ENCODE measurements at regions not wholly inside any gene's neighbourhood (a gene's known extent, or its start where the extent isn't known, plus 50 kb on each side); places are given as distances from the start of the nearest gene placed in this dataset.

DNA sequence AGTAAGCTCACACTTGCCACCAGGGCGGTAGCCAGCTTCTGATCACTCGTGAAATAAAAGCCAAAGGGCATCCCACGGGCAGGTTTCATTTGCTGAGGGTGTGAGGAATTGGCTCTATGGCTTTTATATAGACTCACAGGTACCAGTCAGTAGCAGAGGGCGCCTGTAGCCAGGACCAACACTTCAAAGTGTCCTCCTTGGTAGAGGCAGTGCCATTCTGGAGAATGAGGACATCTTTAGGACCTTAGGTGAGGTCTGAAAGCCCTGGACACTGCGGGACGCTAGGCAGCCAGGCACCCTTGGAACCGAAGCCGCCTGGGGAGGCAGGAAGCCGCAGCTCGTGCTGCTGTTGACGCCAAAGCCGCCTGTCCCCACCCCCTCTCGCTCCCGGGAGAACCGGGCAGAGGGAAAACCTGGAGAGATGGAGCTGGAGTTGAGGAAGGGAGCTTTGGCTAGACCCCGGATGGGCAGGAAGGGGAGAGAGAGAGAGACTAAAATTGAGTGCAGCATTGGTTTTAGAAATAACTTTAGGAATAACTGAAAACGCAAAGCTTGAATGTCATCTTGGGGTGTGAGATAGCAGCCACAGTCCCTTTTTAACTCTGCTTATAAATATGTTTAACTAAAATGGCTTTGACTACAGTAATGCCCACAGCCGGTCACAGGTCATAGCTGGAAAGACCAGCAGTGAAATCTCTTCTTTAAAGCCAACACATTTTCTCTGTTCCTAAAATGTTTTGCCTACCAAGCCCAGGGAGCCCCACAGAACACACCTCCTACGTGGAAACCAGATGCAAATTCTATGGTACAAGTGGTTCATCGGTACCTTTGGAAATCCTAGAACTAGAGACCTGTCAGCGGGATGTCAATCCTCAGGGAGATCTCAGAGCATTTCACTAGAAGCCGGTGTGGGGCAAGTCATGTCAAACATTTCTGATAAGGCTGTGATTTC, 128.5 kb upstream of the CDYL start:
- peak; percentile 43 for TF ChIP-seq POLR2AphosphoS5 (IDR thresholded peaks at IDR 0.05; ENCODE audit: insufficient read depth, low read depth, low read length)
- TF ChIP-seq, protein P1, sequence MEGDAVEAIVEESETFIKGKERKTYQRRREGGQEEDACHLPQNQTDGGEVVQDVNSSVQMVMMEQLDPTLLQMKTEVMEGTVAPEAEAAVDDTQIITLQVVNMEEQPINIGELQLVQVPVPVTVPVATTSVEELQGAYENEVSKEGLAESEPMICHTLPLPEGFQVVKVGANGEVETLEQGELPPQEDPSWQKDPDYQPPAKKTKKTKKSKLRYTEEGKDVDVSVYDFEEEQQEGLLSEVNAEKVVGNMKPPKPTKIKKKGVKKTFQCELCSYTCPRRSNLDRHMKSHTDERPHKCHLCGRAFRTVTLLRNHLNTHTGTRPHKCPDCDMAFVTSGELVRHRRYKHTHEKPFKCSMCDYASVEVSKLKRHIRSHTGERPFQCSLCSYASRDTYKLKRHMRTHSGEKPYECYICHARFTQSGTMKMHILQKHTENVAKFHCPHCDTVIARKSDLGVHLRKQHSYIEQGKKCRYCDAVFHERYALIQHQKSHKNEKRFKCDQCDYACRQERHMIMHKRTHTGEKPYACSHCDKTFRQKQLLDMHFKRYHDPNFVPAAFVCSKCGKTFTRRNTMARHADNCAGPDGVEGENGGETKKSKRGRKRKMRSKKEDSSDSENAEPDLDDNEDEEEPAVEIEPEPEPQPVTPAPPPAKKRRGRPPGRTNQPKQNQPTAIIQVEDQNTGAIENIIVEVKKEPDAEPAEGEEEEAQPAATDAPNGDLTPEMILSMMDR (IDR thresholded peaks at IDR 0.05; ENCODE audit: extremely low read depth in 1 of 2, insufficient read depth in 1 of 2, low read depth in 1 of 2, low read length in 2 of 2), result no peak
- TF ChIP-seq POLR2A (IDR thresholded peaks at IDR 0.05; ENCODE audit: low read depth, low read length), result no peak
- TF ChIP-seq MAX (IDR thresholded peaks at IDR 0.05; ENCODE audit: insufficient read depth, insufficient read length), result peak; percentile 88
- no peak for TF ChIP-seq MYC (IDR thresholded peaks at IDR 0.05; ENCODE audit: low read depth, low read length)
- TF ChIP-seq JUN (IDR thresholded peaks at IDR 0.05; ENCODE audit: borderline replicate concordance, insufficient read depth, insufficient read length, low read depth), result no peak
- no peak for TF ChIP-seq FOS (IDR thresholded peaks at IDR 0.05; ENCODE audit: borderline replicate concordance, insufficient read depth, low read length)
- TF ChIP-seq EZH2 (IDR thresholded peaks at IDR 0.05; ENCODE audit: borderline replicate concordance, low read depth, low read length, severe bottlenecking), result no peak
- TF ChIP-seq GATA2 (IDR thresholded peaks at IDR 0.05; ENCODE audit: insufficient read depth, insufficient read length, low read depth, low read length), result no peak
